ENCODE measurements at regions not wholly inside any gene's neighbourhood (a gene's known extent, or its start where the extent isn't known, plus 50 kb on each side); places are given as distances from the start of the nearest gene placed in this dataset.

GRCh38 chr9:135230386-135230765 is 142.9 kb downstream of the OLFM1 start:
- no peak for TF ChIP-seq POLR2A (IDR thresholded peaks at IDR 0.05)
- no peak for TF ChIP-seq CTCF (IDR thresholded peaks at IDR 0.05)
- 85 to 98% methylated on average over 4 to 7 of the region's 7 CpGs for WGBS, 2 donors
- H3K4me3 ChIP-seq (ENCODE audit: low read depth, poor library complexity, severe bottlenecking), result no peak overlapping the region
- intact Hi-C loops (cut with DNase I; ENCODE audit: low total_unique reads), result no loop called here
- DNase-seq (ENCODE audit: low spot score in 2 of 2), result no peak

- no peak for DNase-seq (ENCODE audit: low spot score in 2 of 2)
- intact Hi-C loops (cut with DNase I; ENCODE audit: low total_unique reads), result no loop called here
- TF ChIP-seq POLR2A (IDR thresholded peaks at IDR 0.05), result no peak
- no peak for TF ChIP-seq CTCF (IDR thresholded peaks at IDR 0.05)
- H3K4me3 ChIP-seq (ENCODE audit: low read depth, poor library complexity, severe bottlenecking), result no peak overlapping the region
- WGBS, 2 donors, result 64% methylated on average over 8 to 10 of the region's 10 CpGs
These were observed 143.5 kb downstream of the OLFM1 start for GRCh38 chr9:135230817-135231520.

- DNase-seq (ENCODE audit: low spot score in 2 of 2), result no peak
- TF ChIP-seq CTCF (IDR thresholded peaks at IDR 0.05) (no peak), POLR2A (IDR thresholded peaks at IDR 0.05) (no peak)
- no peak overlapping the region for H3K4me3 ChIP-seq (ENCODE audit: low read depth, poor library complexity, severe bottlenecking)
- 82 to 83% methylated on average over 17 of the region's 20 CpGs for WGBS, 2 donors
- intact Hi-C loops (cut with DNase I; ENCODE audit: low total_unique reads), result no loop called here
These were observed 151.8 kb downstream of the OLFM1 start for GRCh38 chr9:135239100-135239768.

GRCh38 chr9:135239769-135240141 is 152.3 kb downstream of the OLFM1 start:
- TF ChIP-seq POLR2A (IDR thresholded peaks at IDR 0.05) (no peak), CTCF (IDR thresholded peaks at IDR 0.05) (no peak)
- no peak for DNase-seq (ENCODE audit: low spot score in 2 of 2)
- WGBS, 2 donors, result 81 to 87% methylated on average over 6 of the region's 6 CpGs
- intact Hi-C loops (cut with DNase I; ENCODE audit: low total_unique reads), result no loop called here
- no peak overlapping the region for H3K4me3 ChIP-seq (ENCODE audit: low read depth, poor library complexity, severe bottlenecking)

- H3K4me3 ChIP-seq (ENCODE audit: low read depth, poor library complexity, severe bottlenecking), result no peak overlapping the region
- no peak for DNase-seq (ENCODE audit: low spot score in 2 of 2)
- 90 to 92% methylated on average over 6 of the region's 6 CpGs for WGBS, 2 donors
- intact Hi-C loops (cut with DNase I; ENCODE audit: low total_unique reads), result no loop called here
- TF ChIP-seq POLR2A (IDR thresholded peaks at IDR 0.05) (no peak), CTCF (IDR thresholded peaks at IDR 0.05) (no peak)
These were observed 152.8 kb downstream of the OLFM1 start for GRCh38 chr9:135240222-135240621.
